ENCODE measurements at regions not wholly inside any gene's neighbourhood (a gene's known extent, or its start where the extent isn't known, plus 50 kb on each side); places are given as distances from the start of the nearest gene placed in this dataset.

DNA sequence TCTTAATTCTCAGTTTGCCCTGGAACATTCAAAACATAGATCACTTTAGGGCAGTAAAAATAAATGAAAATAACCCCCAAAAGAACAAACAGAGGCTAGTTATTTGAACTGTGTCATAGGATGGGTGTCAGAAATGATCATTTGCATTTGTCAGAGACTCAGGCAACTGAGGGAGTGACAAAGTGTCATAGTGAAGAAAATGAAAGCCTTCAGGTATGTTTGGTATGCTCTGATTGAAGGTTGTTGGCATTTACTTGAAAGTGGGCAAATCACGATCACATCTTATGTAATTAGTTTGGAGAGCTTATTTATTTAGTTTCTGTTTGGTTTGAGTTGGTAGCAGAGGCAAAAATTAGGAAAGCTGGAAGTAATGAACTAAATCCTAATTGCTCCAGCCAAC is 880.9 kb downstream of the ANKRD7 start:
- Histone ChIP-seq H3K27me3 (ENCODE audit: control insufficient read depth, insufficient read depth, low read length) (no peaks in the 10 kb centered on the region), H3K36me3 (ENCODE audit: control insufficient read depth, low read depth, low read length) (no peaks in the 10 kb centered on the region), H3K27ac (ENCODE audit: low read length) (no peak overlapping the region), H3K4me1 (ENCODE audit: control insufficient read depth, low read depth, low read length) (peaks cover 10% of the 10 kb centered on the region), H3K9me3 (ENCODE audit: control insufficient read depth, low read depth, low read length) (no peaks in the 10 kb centered on the region), H3K9ac (ENCODE audit: low read length) (no peak overlapping the region), H3K4me3 (ENCODE audit: low read length) (no peak overlapping the region)

- H3K4me1 ChIP-seq (ENCODE audit: control insufficient read depth, low read depth, low read length), result peaks cover 15% of the 10 kb centered on the region
- no peaks in the 10 kb centered on the region for H3K36me3 ChIP-seq (ENCODE audit: control insufficient read depth, low read depth, low read length)
- H3K27me3 ChIP-seq (ENCODE audit: control insufficient read depth, insufficient read depth, low read length), result no peaks in the 10 kb centered on the region
- H3K9me3 ChIP-seq (ENCODE audit: control insufficient read depth, low read depth, low read length), result no peaks in the 10 kb centered on the region
- no peak overlapping the region for H3K9ac ChIP-seq (ENCODE audit: low read length)
- no peak overlapping the region for H3K27ac ChIP-seq (ENCODE audit: low read length)
- no peak overlapping the region for H3K4me3 ChIP-seq (ENCODE audit: low read length)
These were observed 898.8 kb downstream of the ANKRD7 start for GRCh38 chr7:119123326-119123725.

GRCh38 chr7:119127706-119128105 is 903.2 kb downstream of the ANKRD7 start:
- no peak overlapping the region for H3K9ac ChIP-seq (ENCODE audit: low read length)
- H3K9me3 ChIP-seq (ENCODE audit: control insufficient read depth, low read depth, low read length), result no peaks in the 10 kb centered on the region
- H3K4me3 ChIP-seq (ENCODE audit: low read length), result no peak overlapping the region
- no peaks in the 10 kb centered on the region for H3K27me3 ChIP-seq (ENCODE audit: control insufficient read depth, insufficient read depth, low read length)
- H3K36me3 ChIP-seq (ENCODE audit: control insufficient read depth, low read depth, low read length), result no peaks in the 10 kb centered on the region
- H3K27ac ChIP-seq (ENCODE audit: low read length), result no peak overlapping the region
- H3K4me1 ChIP-seq (ENCODE audit: control insufficient read depth, low read depth, low read length), result peaks cover 15% of the 10 kb centered on the region

DNA sequence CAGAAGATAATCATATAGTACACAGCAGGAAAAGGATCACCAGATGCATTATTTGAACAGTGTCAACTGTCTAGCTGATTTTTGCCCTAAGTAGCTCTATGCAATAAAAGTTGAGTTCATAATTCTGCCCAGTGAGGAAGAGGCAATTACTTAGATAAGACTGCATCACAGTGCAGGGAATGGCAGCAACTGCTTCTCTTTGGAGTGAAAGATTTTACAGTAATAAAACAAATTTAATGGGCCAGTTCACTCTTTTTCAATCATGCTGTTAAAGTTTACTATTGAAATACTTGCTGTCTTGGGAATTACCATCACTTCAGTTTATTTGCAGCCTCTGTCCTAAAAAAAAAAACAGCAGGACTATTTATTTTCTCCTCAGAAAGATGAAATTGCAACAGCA is 907.9 kb downstream of the ANKRD7 start:
- Histone ChIP-seq H3K9ac (ENCODE audit: low read length) (no peak overlapping the region), H3K4me3 (ENCODE audit: low read length) (no peak overlapping the region), H3K9me3 (ENCODE audit: control insufficient read depth, low read depth, low read length) (no peaks in the 10 kb centered on the region), H3K27me3 (ENCODE audit: control insufficient read depth, insufficient read depth, low read length) (no peaks in the 10 kb centered on the region), H3K4me1 (ENCODE audit: control insufficient read depth, low read depth, low read length) (no peaks in the 10 kb centered on the region), H3K36me3 (ENCODE audit: control insufficient read depth, low read depth, low read length) (no peaks in the 10 kb centered on the region), H3K27ac (ENCODE audit: low read length) (no peak overlapping the region)

DNA sequence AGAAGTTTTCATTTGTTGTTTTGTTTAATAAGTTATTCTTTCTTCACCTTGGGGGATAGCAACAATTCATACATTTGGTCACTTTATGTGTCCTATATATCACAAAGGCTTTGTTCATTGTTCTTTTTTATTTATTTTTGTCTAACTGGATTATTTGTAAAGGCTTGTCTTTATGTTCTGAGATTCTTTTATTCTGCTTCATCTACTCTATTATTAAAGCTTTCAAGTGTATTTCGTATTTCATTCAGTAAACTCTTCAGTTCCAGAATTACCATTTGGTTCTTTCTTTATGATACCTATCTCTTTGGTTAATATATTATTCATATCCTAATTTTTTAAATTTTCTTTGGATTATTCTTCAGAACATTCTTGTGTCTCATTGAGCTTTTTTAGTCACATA is 942.9 kb downstream of the ANKRD7 start:
- no peaks in the 10 kb centered on the region for H3K36me3 ChIP-seq (ENCODE audit: control insufficient read depth, low read depth, low read length)

GRCh38 chr7:119172043-119172442 is 947.5 kb downstream of the ANKRD7 start:
- Histone ChIP-seq H3K9ac (ENCODE audit: low read length) (no peak overlapping the region), H3K9me3 (ENCODE audit: control insufficient read depth, low read depth, low read length) (no peaks in the 10 kb centered on the region), H3K27me3 (ENCODE audit: control insufficient read depth, insufficient read depth, low read length) (no peaks in the 10 kb centered on the region), H3K27ac (ENCODE audit: low read length) (no peak overlapping the region), H3K4me1 (ENCODE audit: control insufficient read depth, low read depth, low read length) (no peaks in the 10 kb centered on the region), H3K4me3 (ENCODE audit: low read length) (no peak overlapping the region), H3K36me3 (ENCODE audit: control insufficient read depth, low read depth, low read length) (no peaks in the 10 kb centered on the region)

More for the DNA sequence above, 942.9 kb downstream of the ANKRD7 start:
- Histone ChIP-seq H3K27me3 (ENCODE audit: control insufficient read depth, insufficient read depth, low read length) (no peaks in the 10 kb centered on the region), H3K9me3 (ENCODE audit: control insufficient read depth, low read depth, low read length) (no peaks in the 10 kb centered on the region), H3K27ac (ENCODE audit: low read length) (no peak overlapping the region), H3K4me3 (ENCODE audit: low read length) (no peak overlapping the region), H3K9ac (ENCODE audit: low read length) (no peak overlapping the region), H3K4me1 (ENCODE audit: control insufficient read depth, low read depth, low read length) (no peaks in the 10 kb centered on the region)

DNA sequence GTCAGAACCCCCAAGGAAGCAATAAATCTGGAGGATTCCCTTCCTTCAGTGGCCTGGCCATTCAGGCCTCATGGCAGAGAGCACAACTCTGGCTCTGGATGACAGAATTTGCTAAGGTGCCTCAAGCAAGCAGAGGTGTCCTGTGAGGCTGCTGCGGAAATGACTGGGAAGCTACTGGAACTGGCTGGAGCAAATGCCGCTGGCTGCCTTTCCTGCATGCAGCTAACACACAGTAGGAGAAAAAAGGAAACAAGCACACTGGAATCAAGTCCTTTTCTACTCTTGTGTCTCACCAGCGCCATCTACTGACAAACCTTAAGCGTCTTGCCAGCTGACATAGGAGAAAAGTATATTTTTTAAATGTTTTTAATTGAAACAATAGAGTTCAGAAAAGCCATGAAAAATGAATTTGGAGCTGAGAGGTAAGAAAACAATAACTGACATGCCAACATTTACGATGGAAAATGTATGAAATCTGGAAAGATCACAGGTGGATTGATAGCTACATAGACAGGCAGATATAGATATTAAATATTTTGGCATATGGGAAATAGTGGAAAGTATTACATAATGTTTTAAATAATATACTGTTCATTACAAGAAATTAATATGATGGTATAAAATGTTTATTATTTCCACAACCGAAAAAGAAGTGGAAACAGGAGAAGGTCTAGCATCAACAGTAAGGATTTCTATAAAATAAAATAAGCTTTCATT is 951.6 kb downstream of the ANKRD7 start:
- Histone ChIP-seq H3K27me3 (ENCODE audit: control insufficient read depth, insufficient read depth, low read length) (no peaks in the 10 kb centered on the region), H3K4me3 (ENCODE audit: low read length) (no peak overlapping the region), H3K9ac (ENCODE audit: low read length) (no peak overlapping the region), H3K27ac (ENCODE audit: low read length) (no peak overlapping the region), H3K9me3 (ENCODE audit: control insufficient read depth, low read depth, low read length) (no peaks in the 10 kb centered on the region), H3K36me3 (ENCODE audit: control insufficient read depth, low read depth, low read length) (no peaks in the 10 kb centered on the region), H3K4me1 (ENCODE audit: control insufficient read depth, low read depth, low read length) (peaks cover 14% of the 10 kb centered on the region)

- no peak overlapping the region for H3K9ac ChIP-seq (ENCODE audit: low read length)
- no peaks in the 10 kb centered on the region for H3K9me3 ChIP-seq (ENCODE audit: control insufficient read depth, low read depth, low read length)
- no peaks in the 10 kb centered on the region for H3K27me3 ChIP-seq (ENCODE audit: control insufficient read depth, insufficient read depth, low read length)
- H3K4me3 ChIP-seq (ENCODE audit: low read length), result no peak overlapping the region
- H3K36me3 ChIP-seq (ENCODE audit: control insufficient read depth, low read depth, low read length), result no peaks in the 10 kb centered on the region
- H3K27ac ChIP-seq (ENCODE audit: low read length), result no peak overlapping the region
- peaks cover 24% of the 10 kb centered on the region for H3K4me1 ChIP-seq (ENCODE audit: control insufficient read depth, low read depth, low read length)
These were observed 953.4 kb downstream of the ANKRD7 start for GRCh38 chr7:119177863-119178262.

GRCh38 chr7:119184124-119184788 is 959.8 kb downstream of the ANKRD7 start:
- Histone ChIP-seq H3K9me3 (ENCODE audit: control insufficient read depth, low read depth, low read length) (no peaks in the 10 kb centered on the region), H3K4me3 (ENCODE audit: low read length) (no peak overlapping the region), H3K27ac (ENCODE audit: low read length) (no peak overlapping the region), H3K4me1 (ENCODE audit: control insufficient read depth, low read depth, low read length) (peaks cover 11% of the 10 kb centered on the region), H3K27me3 (ENCODE audit: control insufficient read depth, insufficient read depth, low read length) (no peaks in the 10 kb centered on the region), H3K9ac (ENCODE audit: low read length) (no peak overlapping the region), H3K36me3 (ENCODE audit: control insufficient read depth, low read depth, low read length) (no peaks in the 10 kb centered on the region)

- no peak overlapping the region for H3K4me3 ChIP-seq (ENCODE audit: low read length)
- H3K36me3 ChIP-seq (ENCODE audit: control insufficient read depth, low read depth, low read length), result no peaks in the 10 kb centered on the region
- H3K27ac ChIP-seq (ENCODE audit: low read length), result no peak overlapping the region
- no peaks in the 10 kb centered on the region for H3K9me3 ChIP-seq (ENCODE audit: control insufficient read depth, low read depth, low read length)
- no peak overlapping the region for H3K9ac ChIP-seq (ENCODE audit: low read length)
- H3K27me3 ChIP-seq (ENCODE audit: control insufficient read depth, insufficient read depth, low read length), result no peaks in the 10 kb centered on the region
- peaks cover 4% of the 10 kb centered on the region for H3K4me1 ChIP-seq (ENCODE audit: control insufficient read depth, low read depth, low read length)
These were observed 971.7 kb downstream of the ANKRD7 start for GRCh38 chr7:119196183-119196582.

GRCh38 chr7:119197172-119197876 is 972.8 kb downstream of the ANKRD7 start:
- Histone ChIP-seq H3K9ac (ENCODE audit: low read length) (no peak overlapping the region), H3K4me3 (ENCODE audit: low read length) (no peak overlapping the region), H3K4me1 (ENCODE audit: control insufficient read depth, low read depth, low read length) (peaks cover 4% of the 10 kb centered on the region), H3K36me3 (ENCODE audit: control insufficient read depth, low read depth, low read length) (no peaks in the 10 kb centered on the region), H3K27ac (ENCODE audit: low read length) (no peak overlapping the region), H3K27me3 (ENCODE audit: control insufficient read depth, insufficient read depth, low read length) (no peaks in the 10 kb centered on the region), H3K9me3 (ENCODE audit: control insufficient read depth, low read depth, low read length) (no peaks in the 10 kb centered on the region)

All from iPS-18a (cell line).